GM12878 (cell line): ENCODE measurements at regions not wholly inside any gene's neighbourhood (a gene's known extent, or its start where the extent isn't known, plus 50 kb on each side); places are given as distances from the start of the nearest gene placed in this dataset.
A peak's percentile ranks its signal among the peaks of the same experiment; 100 is the strongest.

ENCODE experiments used
- ATF7 ChIP-seq: fragments of 450-650 bp; IDR thresholded peaks from 2 replicates; pipeline ENCODE4 v1.6.1; 2016; ENCODE audit warnings: low read depth, mild to moderate bottlenecking
- BMI1 ChIP-seq: fragments of 450-650 bp; IDR thresholded peaks from 2 replicates; pipeline ENCODE4 v1.6.1; 2016; ENCODE audit warnings: mild to moderate bottlenecking, moderate library complexity, borderline replicate concordance
- CBFB ChIP-seq: IDR thresholded peaks from 2 replicates; pipeline ENCODE4 v1.6.1; 2016; ENCODE audit warnings: antibody characterized with exemption, low read depth
- CREB1 ChIP-seq: IDR thresholded peaks from 2 replicates; pipeline ENCODE4 v1.6.1; 2012; ENCODE audit warnings: low read depth, mild to moderate bottlenecking, inconsistent platforms
- CREM ChIP-seq: IDR thresholded peaks from 2 replicates; pipeline ENCODE4 v1.6.1; 2014; ENCODE audit warnings: antibody characterized with exemption, low read depth
- EED ChIP-seq: sonication (generic); IDR thresholded peaks from 2 replicates; pipeline ENCODE4 v1.6.1; 2016; ENCODE audit warnings: antibody characterized with exemption, low read depth
- ETV6 ChIP-seq, 2 experiments: fragments of 450-650 bp in 1 of 2; IDR thresholded peaks in 1 of 2; conservative IDR thresholded peaks in 1 of 2; 2 replicates each; pipeline ENCODE4 v1.6.1; 2014; ENCODE audit warnings: antibody characterized with exemption in 1 of 2, borderline replicate concordance in 1 of 2, low read depth in 1 of 2, mild to moderate bottlenecking in 1 of 2, moderate library complexity in 1 of 2
- GABPA ChIP-seq: IDR thresholded peaks from 2 replicates; pipeline ENCODE4 v1.6.1; 2014; ENCODE audit warnings: antibody characterized with exemption, low read depth, mild to moderate bottlenecking, inconsistent platforms
- GATAD2B ChIP-seq: fragments of 450-650 bp; conservative IDR thresholded peaks from 2 replicates; pipeline ENCODE4 v1.6.1; 2017; ENCODE audit warnings: low read depth, mild to moderate bottlenecking, moderate library complexity
- IRF4 ChIP-seq: IDR thresholded peaks from 2 replicates; pipeline ENCODE4 v1.6.1; 2011; ENCODE audit warnings: low read depth, low read length
- MEF2B ChIP-seq: fragments of 450-650 bp; IDR thresholded peaks from 2 replicates; pipeline ENCODE4 v1.6.1; 2018; ENCODE audit warnings: mild to moderate bottlenecking, moderate library complexity; ENCODE audit not compliant: partially characterized antibody, poor library complexity, severe bottlenecking
- MTA2 ChIP-seq: fragments of 450-650 bp; IDR thresholded peaks from 2 replicates; pipeline ENCODE4 v1.6.1; 2016; ENCODE audit warnings: low read depth, mild to moderate bottlenecking, moderate library complexity
- MYB ChIP-seq: fragments of 150-350 bp; IDR thresholded peaks from 2 replicates; pipeline ENCODE4 v1.6.1; 2014; ENCODE audit warnings: mild to moderate bottlenecking, low read depth, low read length, borderline replicate concordance
- PAX5 ChIP-seq: IDR thresholded peaks from 2 replicates; pipeline ENCODE4 v1.6.1; 2011; ENCODE audit warnings: low read depth, low read length, borderline replicate concordance
- POU2F2 ChIP-seq: IDR thresholded peaks from 3 replicates; pipeline ENCODE4 v1.6.1; 2011; ENCODE audit warnings: low read depth, mild to moderate bottlenecking, low read length, borderline replicate concordance
- PRDM15 ChIP-seq: fragments of 450-650 bp; formaldehyde crosslinking; IDR thresholded peaks from 2 replicates; pipeline ENCODE4 v1.4.0; 2020; ENCODE audit warnings: mild to moderate bottlenecking, moderate library complexity
- ZBED1 ChIP-seq: IDR thresholded peaks from 2 replicates; pipeline ENCODE4 v1.6.1; 2016; ENCODE audit warnings: borderline replicate concordance
- ZNF687 ChIP-seq: fragments of 450-650 bp; IDR thresholded peaks from 2 replicates; pipeline ENCODE4 v1.6.1; 2017; ENCODE audit warnings: mild to moderate bottlenecking, moderate library complexity
- TF ChIP-seq, protein P1 (sequence below): fragments of 450-650 bp; IDR thresholded peaks from 2 replicates; pipeline ENCODE4 v1.6.1; 2017; ENCODE audit warnings: low read depth, mild to moderate bottlenecking, moderate library complexity
- TF ChIP-seq, protein P2 (sequence below): IDR thresholded peaks from 2 replicates; pipeline ENCODE4 v1.6.1; 2012; ENCODE audit warnings: low read length, inconsistent platforms

DNA sequence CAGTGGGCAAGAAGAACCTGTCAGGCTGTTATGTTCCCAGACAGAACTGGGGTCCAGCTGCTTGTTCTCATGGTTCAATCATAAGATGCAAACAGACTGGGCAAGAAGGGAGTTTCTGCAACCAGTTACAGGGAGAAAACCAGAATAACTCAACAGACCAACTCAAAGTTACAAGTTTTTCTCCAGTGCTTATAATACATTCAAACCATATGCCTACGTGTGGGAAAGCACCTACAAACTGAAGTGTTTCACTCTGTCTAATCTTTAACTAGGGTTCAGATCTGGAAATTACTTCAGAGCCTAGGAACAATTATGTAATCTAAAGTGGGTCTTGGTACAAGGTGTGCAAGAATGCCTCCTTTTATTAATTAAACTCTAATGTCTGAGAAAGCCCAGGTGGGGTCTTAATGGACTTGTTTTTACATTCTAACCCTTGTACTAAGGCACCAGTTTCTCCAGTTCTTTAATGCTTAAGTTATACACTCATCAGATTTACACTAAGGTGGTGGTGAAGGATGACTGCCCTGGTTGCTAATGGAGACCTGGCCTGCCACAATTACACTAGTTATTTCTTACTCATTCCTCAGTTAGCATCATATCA lies 951.9 kb downstream of the TSN start (continued):
- peak; percentile 37; the same call in 1 of the 2 replicates for TF ChIP-seq GABPA
- peak; percentile 60 for TF ChIP-seq MEF2B
- TF ChIP-seq MYB, result peak; percentile 85
- TF ChIP-seq ETV6 (conservative IDR thresholded peaks at IDR 0.05 in 1 of 2, IDR thresholded peaks at IDR 0.05 in 1 of 2; ENCODE audit: borderline replicate concordance in 1 of 2, low read depth in 1 of 2), result peak in 1 of 2 experiments; percentile 27; a peak in 1 of 4 replicates
- peak; percentile 85 for TF ChIP-seq BMI1
- 0 out of 2 replicates have a peak, but pooled peaks have one; percentile 14 for TF ChIP-seq GATAD2B
- TF ChIP-seq CBFB, result no peak
- TF ChIP-seq, protein P1, sequence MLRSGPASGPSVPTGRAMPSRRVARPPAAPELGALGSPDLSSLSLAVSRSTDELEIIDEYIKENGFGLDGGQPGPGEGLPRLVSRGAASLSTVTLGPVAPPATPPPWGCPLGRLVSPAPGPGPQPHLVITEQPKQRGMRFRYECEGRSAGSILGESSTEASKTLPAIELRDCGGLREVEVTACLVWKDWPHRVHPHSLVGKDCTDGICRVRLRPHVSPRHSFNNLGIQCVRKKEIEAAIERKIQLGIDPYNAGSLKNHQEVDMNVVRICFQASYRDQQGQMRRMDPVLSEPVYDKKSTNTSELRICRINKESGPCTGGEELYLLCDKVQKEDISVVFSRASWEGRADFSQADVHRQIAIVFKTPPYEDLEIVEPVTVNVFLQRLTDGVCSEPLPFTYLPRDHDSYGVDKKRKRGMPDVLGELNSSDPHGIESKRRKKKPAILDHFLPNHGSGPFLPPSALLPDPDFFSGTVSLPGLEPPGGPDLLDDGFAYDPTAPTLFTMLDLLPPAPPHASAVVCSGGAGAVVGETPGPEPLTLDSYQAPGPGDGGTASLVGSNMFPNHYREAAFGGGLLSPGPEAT, result peak; percentile 97
- TF ChIP-seq CREM, result peak; percentile 69
- TF ChIP-seq ATF7, result peak; percentile 96
- peak; percentile 38; the same call in 1 of the 2 replicates for TF ChIP-seq CREB1
- TF ChIP-seq, protein P2, sequence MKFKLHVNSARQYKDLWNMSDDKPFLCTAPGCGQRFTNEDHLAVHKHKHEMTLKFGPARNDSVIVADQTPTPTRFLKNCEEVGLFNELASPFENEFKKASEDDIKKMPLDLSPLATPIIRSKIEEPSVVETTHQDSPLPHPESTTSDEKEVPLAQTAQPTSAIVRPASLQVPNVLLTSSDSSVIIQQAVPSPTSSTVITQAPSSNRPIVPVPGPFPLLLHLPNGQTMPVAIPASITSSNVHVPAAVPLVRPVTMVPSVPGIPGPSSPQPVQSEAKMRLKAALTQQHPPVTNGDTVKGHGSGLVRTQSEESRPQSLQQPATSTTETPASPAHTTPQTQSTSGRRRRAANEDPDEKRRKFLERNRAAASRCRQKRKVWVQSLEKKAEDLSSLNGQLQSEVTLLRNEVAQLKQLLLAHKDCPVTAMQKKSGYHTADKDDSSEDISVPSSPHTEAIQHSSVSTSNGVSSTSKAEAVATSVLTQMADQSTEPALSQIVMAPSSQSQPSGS, result 0 out of 2 replicates have a peak, but pooled peaks have one; percentile 15
- peak; percentile 39; the same call in 1 of the 3 replicates for TF ChIP-seq POU2F2
- 0 out of 2 replicates have a peak, but pooled peaks have one; percentile 44 for TF ChIP-seq EED
- no peak for TF ChIP-seq IRF4
- TF ChIP-seq PRDM15, result no peak
- peak; percentile 31; the same call in 1 of the 2 replicates for TF ChIP-seq ZBED1
- TF ChIP-seq ZNF687, result peak; percentile 59; the same call in 1 of the 2 replicates
- peak; percentile 87 for TF ChIP-seq MTA2
- 0 out of 2 replicates have a peak, but pooled peaks have one; percentile 20 for TF ChIP-seq PAX5
